A673 (cell line): ENCODE measurements at regions not wholly inside any gene's neighbourhood (a gene's known extent, or its start where the extent isn't known, plus 50 kb on each side); places are given as distances from the start of the nearest gene placed in this dataset.

ENCODE experiments used
- BruUV-seq: library from RNA; stranded (reverse); fragments of 400-500 nt; replicated peaks from 2 replicates; lab custom pipeline; 2021; lab: Mats Ljungman, UMichigan
- CTCF ChIA-PET: fragments of 300-600 bp; sonication (Branson Sonifier 250); formaldehyde crosslinking; loops from one replicate; lab custom pipeline; 2022; ENCODE audit warnings: antibody characterized with exemption; lab: Charles Lee
- POLR2A ChIA-PET: fragments of 300-600 bp; sonication (Branson Sonifier 250); formaldehyde crosslinking; loops from one replicate; lab custom pipeline; 2022; ENCODE audit warnings: antibody characterized with exemption; ENCODE audit not compliant: low non-redundant PET; lab: Charles Lee
- DNase-seq: peaks from one replicate; pipeline ENCODE4 v3.0.0-alpha.2; 2015; ENCODE audit warnings: low spot score
- H3K27ac ChIP-seq: fragments of 200-600 bp; sonication (generic); 2 replicates; pipeline ENCODE4 v1.5.1; 2016; ENCODE audit warnings: mixed run types, low read depth, mild to moderate bottlenecking, mixed read lengths, antibody characterized with exemption, low read length; ENCODE audit not compliant: poor library complexity, severe bottlenecking
- H3K27me3 ChIP-seq: fragments of 200-600 bp; sonication (generic); replicated peaks from 2 replicates; pipeline ENCODE4 v1.6.1; 2017; ENCODE audit warnings: mixed run types, low read depth, mild to moderate bottlenecking, mixed read lengths, antibody characterized with exemption, low read length; ENCODE audit not compliant: insufficient read depth, poor library complexity
- H3K36me3 ChIP-seq: fragments of 200-600 bp; sonication (generic); 2 replicates; pipeline ENCODE4 v1.6.1; 2016; ENCODE audit warnings: mixed run types, mild to moderate bottlenecking, mixed read lengths, antibody characterized with exemption, low read length; ENCODE audit not compliant: insufficient read depth, poor library complexity, severe bottlenecking
- H3K4me1 ChIP-seq: fragments of 200-600 bp; sonication (generic); 2 replicates; pipeline ENCODE4 v1.6.1; 2017; ENCODE audit warnings: mixed run types, mild to moderate bottlenecking, mixed read lengths, antibody characterized with exemption, low read length; ENCODE audit not compliant: insufficient read depth, poor library complexity, severe bottlenecking
- H3K4me3 ChIP-seq: fragments of 200-600 bp; sonication (generic); 2 replicates; pipeline ENCODE4 v1.5.1; 2016; ENCODE audit warnings: low read depth, mixed run types, mild to moderate bottlenecking, mixed read lengths, low read length; ENCODE audit not compliant: poor library complexity, severe bottlenecking
- H3K9me3 ChIP-seq: fragments of 200-600 bp; sonication (generic); 2 replicates; pipeline ENCODE4 v1.6.1; 2016; ENCODE audit warnings: mixed run types, low read depth, mild to moderate bottlenecking, mixed read lengths, antibody characterized with exemption, low read length; ENCODE audit not compliant: poor library complexity, severe bottlenecking
- EZH2 ChIP-seq: fragments of 200-600 bp; sonication (generic); IDR thresholded peaks from 2 replicates; pipeline ENCODE4 v1.6.1; 2017; ENCODE audit warnings: borderline replicate concordance, low read depth, mild to moderate bottlenecking, mixed read lengths, antibody characterized with exemption, low read length; ENCODE audit not compliant: poor library complexity, severe bottlenecking
- intact Hi-C: fragments of 100-400 bp; cut with micrococcal nuclease; formaldehyde crosslinking; loops from one replicate; pipeline ENCODE4 v1.10.0; 2022; ENCODE audit not compliant: unreplicated experiment
- TF ChIP-seq, protein P1 (sequence below): fragments of 300-800, 200-600 bp; sonication (generic); conservative IDR thresholded peaks from 2 replicates; pipeline ENCODE4 v1.5.1; 2017; ENCODE audit warnings: low read depth, mild to moderate bottlenecking, antibody characterized with exemption, low read length, moderate library complexity, mixed read lengths

DNA sequence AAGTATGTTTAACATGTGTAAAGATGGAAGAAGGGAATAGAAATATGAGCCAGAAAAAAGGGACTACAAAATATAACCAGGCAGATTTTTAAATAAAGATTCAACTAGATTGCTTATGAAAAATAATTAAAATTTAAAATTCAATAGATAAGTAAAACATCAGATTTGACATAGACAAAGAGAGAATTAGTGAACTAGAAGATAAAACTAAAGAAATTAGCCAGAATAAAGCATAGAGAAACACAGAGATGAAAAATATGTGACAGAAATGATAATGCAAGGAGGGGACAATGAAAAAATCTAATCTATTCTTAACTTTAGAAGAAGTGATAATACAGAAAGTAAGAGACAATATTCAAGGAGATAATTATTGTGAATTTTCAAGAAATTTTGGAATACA is 222.6 kb upstream of the PMFBP1 start:
- CTCF ChIA-PET = no interaction called here
- no TSS peak for BruUV-seq
- Histone ChIP-seq H3K27ac (no peak overlapping the region), H3K4me3 (no peak overlapping the region), H3K9me3 (no peaks in the 10 kb centered on the region), H3K36me3 (no peaks in the 10 kb centered on the region), H3K4me1 (no peaks in the 10 kb centered on the region), H3K27me3 (no peaks in the 10 kb centered on the region)
- DNase-seq = no peak
- POLR2A ChIA-PET = no interaction called here
- TF ChIP-seq EZH2 = no peak
- TF ChIP-seq, protein P1, sequence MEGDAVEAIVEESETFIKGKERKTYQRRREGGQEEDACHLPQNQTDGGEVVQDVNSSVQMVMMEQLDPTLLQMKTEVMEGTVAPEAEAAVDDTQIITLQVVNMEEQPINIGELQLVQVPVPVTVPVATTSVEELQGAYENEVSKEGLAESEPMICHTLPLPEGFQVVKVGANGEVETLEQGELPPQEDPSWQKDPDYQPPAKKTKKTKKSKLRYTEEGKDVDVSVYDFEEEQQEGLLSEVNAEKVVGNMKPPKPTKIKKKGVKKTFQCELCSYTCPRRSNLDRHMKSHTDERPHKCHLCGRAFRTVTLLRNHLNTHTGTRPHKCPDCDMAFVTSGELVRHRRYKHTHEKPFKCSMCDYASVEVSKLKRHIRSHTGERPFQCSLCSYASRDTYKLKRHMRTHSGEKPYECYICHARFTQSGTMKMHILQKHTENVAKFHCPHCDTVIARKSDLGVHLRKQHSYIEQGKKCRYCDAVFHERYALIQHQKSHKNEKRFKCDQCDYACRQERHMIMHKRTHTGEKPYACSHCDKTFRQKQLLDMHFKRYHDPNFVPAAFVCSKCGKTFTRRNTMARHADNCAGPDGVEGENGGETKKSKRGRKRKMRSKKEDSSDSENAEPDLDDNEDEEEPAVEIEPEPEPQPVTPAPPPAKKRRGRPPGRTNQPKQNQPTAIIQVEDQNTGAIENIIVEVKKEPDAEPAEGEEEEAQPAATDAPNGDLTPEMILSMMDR = no peak
- intact Hi-C loops = no loop called here

DNA sequence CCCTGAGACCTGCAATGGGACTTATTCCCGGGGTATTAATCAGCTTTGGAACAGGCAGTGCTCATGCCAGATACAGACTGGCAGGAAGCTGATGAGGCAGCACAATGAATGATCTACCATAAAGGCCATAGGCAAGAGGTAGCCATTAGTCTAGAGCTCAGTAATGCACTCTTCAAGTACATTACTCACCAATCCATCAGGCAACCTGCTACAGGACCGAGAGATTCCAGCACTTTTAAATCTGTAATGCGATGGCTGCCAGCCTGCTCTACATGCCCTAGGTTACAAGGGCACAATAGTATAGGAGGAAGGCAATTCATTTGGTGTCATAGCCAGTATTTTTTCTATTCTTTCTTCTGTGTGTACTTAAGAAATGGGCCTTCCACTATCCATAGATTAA is 217.8 kb upstream of the PMFBP1 start:
- POLR2A ChIA-PET = no interaction called here
- no peaks in the 10 kb centered on the region for H3K27me3 ChIP-seq
- H3K9me3 ChIP-seq = peaks cover 13% of the 10 kb centered on the region
- CTCF ChIA-PET = no interaction called here
- intact Hi-C loops = no loop called here
- no peaks in the 10 kb centered on the region for H3K36me3 ChIP-seq
- TF ChIP-seq EZH2 = no peak
- TF ChIP-seq, protein P1 = no peak
- H3K27ac ChIP-seq = no peak overlapping the region
- no peak overlapping the region for H3K4me3 ChIP-seq
- BruUV-seq = no TSS peak
- no peaks in the 10 kb centered on the region for H3K4me1 ChIP-seq
- DNase-seq = no peak

DNA sequence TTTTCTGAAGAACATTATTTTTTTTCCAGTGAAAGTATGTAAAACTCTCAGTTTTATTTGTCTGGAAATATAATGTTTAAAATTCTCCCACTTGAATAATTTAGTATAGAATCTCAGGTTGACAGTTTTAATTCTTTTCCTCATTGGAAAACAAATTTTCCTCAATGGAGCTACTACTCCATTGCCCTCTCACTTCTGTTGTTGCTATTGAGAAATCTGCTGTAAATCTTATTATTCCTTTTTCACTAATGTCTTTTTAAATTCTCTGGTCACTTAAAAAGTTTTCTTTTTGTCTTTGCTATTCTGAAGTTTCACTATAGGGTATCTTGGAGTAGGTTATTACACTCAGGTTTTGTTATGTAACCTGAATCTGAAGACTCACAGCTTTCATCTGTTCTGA is 216.1 kb upstream of the PMFBP1 start:
- ChIA-PET POLR2A (interaction anchor here (0.6 to 0.8 kb wide), 2 partner anchors 28 to 185 kb away, joined by 3 to 4 read pairs; no protein-coding TSS in a partner anchor), CTCF (no interaction called here)
- peaks cover 13% of the 10 kb centered on the region for H3K9me3 ChIP-seq
- H3K4me3 ChIP-seq = no peak overlapping the region
- intact Hi-C loops = no loop called here
- H3K36me3 ChIP-seq = no peaks in the 10 kb centered on the region
- no TSS peak for BruUV-seq
- no peak for TF ChIP-seq EZH2
- TF ChIP-seq, protein P1 = no peak
- no peak for DNase-seq
- no peaks in the 10 kb centered on the region for H3K27me3 ChIP-seq
- no peaks in the 10 kb centered on the region for H3K4me1 ChIP-seq
- no peak overlapping the region for H3K27ac ChIP-seq
